ENCODE measurements at regions not wholly inside any gene's neighbourhood (a gene's known extent, or its start where the extent isn't known, plus 50 kb on each side); places are given as distances from the start of the nearest gene placed in this dataset.

GRCh38 chr5:73359395-73359794 lies 89.2 kb downstream of the FOXD1 start:
- H3K4me1 ChIP-seq (ENCODE audit: insufficient read depth), result no peaks in the 10 kb centered on the region
- no peak overlapping the region for H2AFZ ChIP-seq
- Mint-ChIP-seq H3K4me3 (no peak overlapping the region), H3K27ac (no peak overlapping the region), H3K36me3 (ENCODE audit: low read depth) (no peaks in the 10 kb centered on the region), H3K4me1 (no peaks in the 10 kb centered on the region; the same call in 2 of the 3 replicates), H3K27me3 (ENCODE audit: insufficient read depth, low read depth, poor library complexity) (no peaks in the 10 kb centered on the region), H3K9me3 (no peaks in the 10 kb centered on the region)
- H4K20me1 ChIP-seq (replicated peaks; ENCODE audit: insufficient read depth), result no peaks in the 10 kb centered on the region
- H3K27ac ChIP-seq (ENCODE audit: low read depth), result no peak overlapping the region
- ATAC-seq (no peak), DNase-seq (ENCODE audit: low spot score) (no peak)
- no peaks in the 10 kb centered on the region for H3K36me3 ChIP-seq (ENCODE audit: insufficient read depth)
- H3K79me2 ChIP-seq (replicated peaks; ENCODE audit: insufficient read depth), result no peaks in the 10 kb centered on the region
- H3K4me3 ChIP-seq, result no peak overlapping the region
- TF ChIP-seq POLR2AphosphoS5 (IDR thresholded peaks at IDR 0.05; ENCODE audit: low read depth), result no peak
- no peak for TF ChIP-seq ZNF462 (CRISPR knock-in tag; IDR thresholded peaks at IDR 0.05)
- no peak for TF ChIP-seq JUNB (IDR thresholded peaks at IDR 0.05; ENCODE audit: unreplicated experiment)
- no peak for TF ChIP-seq EZH2 (IDR thresholded peaks at IDR 0.05; ENCODE audit: low read depth, unreplicated experiment)
- no peak for TF ChIP-seq REST (IDR thresholded peaks at IDR 0.05; ENCODE audit: unreplicated experiment)
- TF ChIP-seq STAT1 (IDR thresholded peaks at IDR 0.05; ENCODE audit: unreplicated experiment), result no peak
- TF ChIP-seq CTCF (conservative IDR thresholded peaks at IDR 0.05; ENCODE audit: low read depth in 2 of 2), result peak in 1 of 2 experiments; percentile 28; a peak in 2 of 4 replicates
- no peak for TF ChIP-seq ETS1 (IDR thresholded peaks at IDR 0.05)
- no peaks in the 10 kb centered on the region for H3K27me3 ChIP-seq (ENCODE audit: insufficient read depth)
- H3K4me2 ChIP-seq, result no peak overlapping the region
- peaks cover 6% of the 10 kb centered on the region; the same call in 1 of the 2 replicates for H3K9me2 ChIP-seq (ENCODE audit: insufficient read depth)
- no peaks in the 10 kb centered on the region for H3F3A ChIP-seq (replicated peaks; ENCODE audit: low read depth)
